Suppressor macrophage treated with lipopolysaccharide for 4 hours (primary cell): ENCODE measurements at regions not wholly inside any gene's neighbourhood (a gene's known extent, or its start where the extent isn't known, plus 50 kb on each side); places are given as distances from the start of the nearest gene placed in this dataset.
"Not testable (repeated sequence)": the region's sequence is repeated elsewhere in the genome, so short reads cannot be mapped to it uniquely, and the experiment has no call there.

Source experiments
- DNase-seq: peaks from one replicate; pipeline ENCODE4 v3.0.0-alpha.2; 2020

GRCh38 chr16:32116533-32116932 is 136.6 kb upstream of the TP53TG3D start:
- not testable (repeated sequence) for DNase-seq

- DNase-seq: not testable (repeated sequence)
Observed at GRCh38 chr16:32120372-32120771, 132.7 kb upstream of the TP53TG3D start.

- DNase-seq: not testable (repeated sequence)
Observed at GRCh38 chr16:32120779-32121178, 132.3 kb upstream of the TP53TG3D start.

- not testable (repeated sequence) for DNase-seq
Observed at GRCh38 chr16:32121273-32121900, 131.7 kb upstream of the TP53TG3D start.

- not testable (repeated sequence) for DNase-seq
Observed at GRCh38 chr16:32152434-32152833, 100.7 kb upstream of the TP53TG3D start.

GRCh38 chr16:32187918-32188669 is 65.0 kb upstream of the TP53TG3D start:
- DNase-seq: not testable (repeated sequence)

GRCh38 chr16:32202585-32202984 is 50.5 kb upstream of the TP53TG3D start:
- not testable (repeated sequence) for DNase-seq
